HepG2 (cell line): ENCODE measurements at regions not wholly inside any gene's neighbourhood (a gene's known extent, or its start where the extent isn't known, plus 50 kb on each side); places are given as distances from the start of the nearest gene placed in this dataset.

Experiments
- ATAC-seq: fragments of 200-7000 bp; cut with Tn5 transposase; 3 replicates; pipeline ENCODE4 v1.9.1; 2020; ENCODE audit warnings: mild to moderate bottlenecking, moderate library complexity
- BruUV-seq: library from RNA; stranded (reverse); fragments of 400-500 nt; replicated peaks from 2 replicates; lab custom pipeline; 2021; lab: Mats Ljungman, UMichigan
- CTCF ChIA-PET: fragments of 300-600 bp; formaldehyde crosslinking; extraction: SDS; loops from one replicate; lab custom pipeline; 2021; ENCODE audit warnings: low total read pairs, inconsistent platforms, low intra/inter-chr PET ratio; lab: Yijun Ruan, JAX
- POLR2A ChIA-PET: fragments of 350-600 bp; sonication (Branson Sonifier 250); formaldehyde crosslinking; loops from one replicate; lab custom pipeline; 2020; ENCODE audit warnings: antibody characterized with exemption, inconsistent platforms; lab: Yijun Ruan, JAX
- DNase-seq: peaks from one replicate; pipeline ENCODE4 v3.0.0-alpha.2; 2015; ENCODE audit warnings: low spot score
- FAIRE-seq: peaks from 3 replicates; lab custom pipeline; 2011; peaks lifted over from hg19 to GRCh38; lab: Jason Lieb, UNC
- H2AFZ ChIP-seq: one replicate; pipeline ENCODE4 v1.6.1; 2011; ENCODE audit warnings: low read length, inconsistent platforms
- H3K27ac ChIP-seq: fragments of 300-600 bp; 3 replicates; pipeline ENCODE4 v1.8.0; 2011; ENCODE audit warnings: mixed run types, mild to moderate bottlenecking, mixed read lengths, low read length, inconsistent platforms; ENCODE audit not compliant: insufficient read depth; ENCODE audit errors: extremely low read length
- H3K27me3 ChIP-seq, 2 experiments: fragments of 200-600 bp in 1 of 2; 2 replicates in 1 of 2; 3 replicates in 1 of 2; pipeline versions ENCODE4 v1.6.0 to v1.8.0; 2011; ENCODE audit warnings: low read length in 2 of 2, mild to moderate bottlenecking in 2 of 2, moderate library complexity in 2 of 2, inconsistent platforms in 1 of 2; ENCODE audit not compliant: insufficient read depth in 2 of 2, control insufficient read depth in 1 of 2
- H3K36me3 ChIP-seq, 2 experiments: fragments of 200-600 bp in 1 of 2; replicated peaks in 1 of 2; 2 replicates in 1 of 2; 3 replicates in 1 of 2; pipeline versions ENCODE4 v1.5.1 to v1.8.0; 2011; ENCODE audit warnings: low read length in 2 of 2, inconsistent platforms in 1 of 2; ENCODE audit not compliant: insufficient read depth in 2 of 2, control insufficient read depth in 1 of 2
- H3K4me1 ChIP-seq: 2 replicates; pipeline ENCODE4 v1.5.1; 2012; ENCODE audit warnings: low read length, inconsistent platforms; ENCODE audit not compliant: insufficient read depth
- H3K4me2 ChIP-seq: 2 replicates; pipeline ENCODE4 v1.6.0; 2011; ENCODE audit warnings: low read depth, low read length, inconsistent platforms
- H3K4me3 ChIP-seq, 3 experiments: fragments of 200-600 bp in 1 of 3; sonication (generic), shearing (Covaris generic) in 1 of 3; replicated peaks in 1 of 3; 2 replicates each; pipeline ENCODE4 v1.5.1; 2011 to 2016; ENCODE audit warnings: low read length in 3 of 3, inconsistent platforms in 2 of 3, low read depth in 2 of 3, mild to moderate bottlenecking in 2 of 3, control low read depth in 1 of 3, mixed read lengths in 1 of 3; ENCODE audit not compliant: insufficient read depth in 1 of 3
- H3K79me2 ChIP-seq: one replicate; pipeline ENCODE4 v1.6.1; 2011; ENCODE audit warnings: low read length, inconsistent platforms; ENCODE audit not compliant: insufficient read depth
- H3K9ac ChIP-seq: 2 replicates; pipeline ENCODE4 v1.6.0; 2011; ENCODE audit warnings: mild to moderate bottlenecking, low read depth, low read length, inconsistent platforms; ENCODE audit not compliant: insufficient read depth
- H3K9me3 ChIP-seq: 2 replicates; pipeline ENCODE4 v1.5.1; 2012; ENCODE audit warnings: mild to moderate bottlenecking, low read length
- H4K20me1 ChIP-seq: 2 replicates; pipeline ENCODE4 v1.6.0; 2011; ENCODE audit warnings: inconsistent platforms, mild to moderate bottlenecking, low read length, moderate library complexity; ENCODE audit not compliant: insufficient read depth
- ATF7 ChIP-seq, 2 experiments: fragments of 450-650 bp in 1 of 2; sonication (generic) in 1 of 2; formaldehyde crosslinking in 1 of 2; IDR thresholded peaks; 2 replicates each; pipeline versions ENCODE4 v1.4.0 to v1.6.1; 2016 to 2020; ENCODE audit warnings: antibody characterized with exemption in 1 of 2, mild to moderate bottlenecking in 1 of 2, missing genetic modification reagents in 1 of 2
- NFKB2 ChIP-seq: sonication (generic); formaldehyde crosslinking; IDR thresholded peaks from 2 replicates; pipeline ENCODE4 v1.4.0; 2020; ENCODE audit warnings: missing genetic modification reagents, borderline replicate concordance
- SMC3 ChIP-seq: IDR thresholded peaks from 2 replicates; pipeline ENCODE4 v1.6.1; 2011; ENCODE audit warnings: low read length, improper control_type of control experiment
- ZMYM4 ChIP-seq: sonication (generic); formaldehyde crosslinking; IDR thresholded peaks from 2 replicates; pipeline ENCODE4 v1.8.1; 2023; ENCODE audit warnings: mild to moderate bottlenecking, missing genetic modification reagents
- ZNF460 ChIP-seq: sonication (generic); formaldehyde crosslinking; IDR thresholded peaks from 2 replicates; pipeline ENCODE4 v1.5.1; 2020; ENCODE audit warnings: missing genetic modification reagents, mild to moderate bottlenecking, borderline replicate concordance
- WGBS: methylation state at CpG from one replicate; pipeline ENCODE4 v1.1.6; 2017; ENCODE audit warnings: low lambda C conversion rate; 5-methylcytosine and 5-hydroxymethylcytosine counted together
- in situ Hi-C: cut with HindIII; loops from 2 replicates; pipeline ENCODE4 v1.10.0; 2017; ENCODE audit warnings: low pct_unique_long_range_greater_than_20kb; ENCODE audit not compliant: extremely low pct_ligation_motif_present
- intact Hi-C: fragments of 100-400 bp; cut with micrococcal nuclease; formaldehyde crosslinking; loops from one replicate; pipeline ENCODE4 v1.10.0; 2022; ENCODE audit not compliant: unreplicated experiment
- TF ChIP-seq, protein P1 (sequence below): sonication (generic); formaldehyde crosslinking; IDR thresholded peaks from 2 replicates; pipeline ENCODE4 v1.8.1; 2022; ENCODE audit warnings: low read depth, mild to moderate bottlenecking, missing genetic modification reagents
- TF ChIP-seq, protein P2 (sequence below): sonication (generic); formaldehyde crosslinking; IDR thresholded peaks from 2 replicates; pipeline ENCODE4 v1.5.0; 2020; ENCODE audit warnings: mild to moderate bottlenecking, missing genetic modification reagents, moderate library complexity

DNA sequence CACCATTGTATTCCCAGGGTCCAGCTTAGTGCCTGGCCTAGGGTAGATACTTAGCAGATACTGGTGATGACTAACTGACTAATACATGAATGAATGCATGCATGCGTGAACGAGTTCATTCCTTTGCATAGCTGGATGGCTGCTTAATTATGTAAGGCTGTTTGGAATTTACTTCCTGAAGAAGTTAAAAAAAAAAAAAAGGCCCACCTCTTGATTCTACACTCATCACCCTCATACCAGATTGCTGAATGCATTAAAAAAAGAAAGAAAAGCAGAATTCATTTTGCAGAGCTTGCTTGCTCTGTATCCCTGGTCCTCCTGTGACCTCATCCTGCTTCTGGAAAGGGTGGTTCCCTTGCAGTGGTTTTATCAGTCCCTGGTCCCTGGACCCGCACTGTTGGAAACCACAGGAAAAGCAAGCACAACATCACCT, 277.6 kb upstream of the CFAP20DC start:
- H3K9ac ChIP-seq, result no peak overlapping the region
- no peak overlapping the region for H3K4me3 ChIP-seq
- H3K27me3 ChIP-seq, result no peaks in the 10 kb centered on the region
- DNase-seq (no peak), FAIRE-seq (no peak), ATAC-seq (no peak)
- H3K79me2 ChIP-seq, result no peaks in the 10 kb centered on the region
- BruUV-seq, result no TSS peak
- POLR2A ChIA-PET, result no interaction called here
- CTCF ChIA-PET, result no interaction called here
- no peak overlapping the region for H3K27ac ChIP-seq
- no peaks in the 10 kb centered on the region for H3K4me1 ChIP-seq
- TF ChIP-seq NFKB2 (CRISPR knock-in tag), result no peak
- no peak for TF ChIP-seq ZMYM4 (CRISPR knock-in tag)
- 61% methylated on average over 3 of the region's 3 CpGs for WGBS
- H3K36me3 ChIP-seq, result no peaks in the 10 kb centered on the region
- intact Hi-C loops (no loop called here), in situ Hi-C loops (no loop called here)
- no peak overlapping the region for H2AFZ ChIP-seq
- H3K4me2 ChIP-seq, result no peak overlapping the region
- no peaks in the 10 kb centered on the region for H3K9me3 ChIP-seq
- no peaks in the 10 kb centered on the region for H4K20me1 ChIP-seq

- H4K20me1 ChIP-seq, result no peaks in the 10 kb centered on the region
- H3K4me3 ChIP-seq, result no peak overlapping the region
- H3K9me3 ChIP-seq, result no peaks in the 10 kb centered on the region
- H2AFZ ChIP-seq, result no peak overlapping the region
- no peak overlapping the region for H3K27ac ChIP-seq
- CTCF ChIA-PET, result no interaction called here
- intact Hi-C loops (no loop called here), in situ Hi-C loops (no loop called here)
- WGBS, result 32% methylated on average over 6 of the region's 6 CpGs
- FAIRE-seq (no peak), DNase-seq (peak; percentile 2), ATAC-seq (peak; percentile 34; the same call in 1 of the 3 replicates)
- H3K9ac ChIP-seq, result no peak overlapping the region
- no peak overlapping the region for H3K4me2 ChIP-seq
- POLR2A ChIA-PET, result no interaction called here
- BruUV-seq, result no TSS peak
- H3K4me1 ChIP-seq, result no peaks in the 10 kb centered on the region
- TF ChIP-seq, protein P1, sequence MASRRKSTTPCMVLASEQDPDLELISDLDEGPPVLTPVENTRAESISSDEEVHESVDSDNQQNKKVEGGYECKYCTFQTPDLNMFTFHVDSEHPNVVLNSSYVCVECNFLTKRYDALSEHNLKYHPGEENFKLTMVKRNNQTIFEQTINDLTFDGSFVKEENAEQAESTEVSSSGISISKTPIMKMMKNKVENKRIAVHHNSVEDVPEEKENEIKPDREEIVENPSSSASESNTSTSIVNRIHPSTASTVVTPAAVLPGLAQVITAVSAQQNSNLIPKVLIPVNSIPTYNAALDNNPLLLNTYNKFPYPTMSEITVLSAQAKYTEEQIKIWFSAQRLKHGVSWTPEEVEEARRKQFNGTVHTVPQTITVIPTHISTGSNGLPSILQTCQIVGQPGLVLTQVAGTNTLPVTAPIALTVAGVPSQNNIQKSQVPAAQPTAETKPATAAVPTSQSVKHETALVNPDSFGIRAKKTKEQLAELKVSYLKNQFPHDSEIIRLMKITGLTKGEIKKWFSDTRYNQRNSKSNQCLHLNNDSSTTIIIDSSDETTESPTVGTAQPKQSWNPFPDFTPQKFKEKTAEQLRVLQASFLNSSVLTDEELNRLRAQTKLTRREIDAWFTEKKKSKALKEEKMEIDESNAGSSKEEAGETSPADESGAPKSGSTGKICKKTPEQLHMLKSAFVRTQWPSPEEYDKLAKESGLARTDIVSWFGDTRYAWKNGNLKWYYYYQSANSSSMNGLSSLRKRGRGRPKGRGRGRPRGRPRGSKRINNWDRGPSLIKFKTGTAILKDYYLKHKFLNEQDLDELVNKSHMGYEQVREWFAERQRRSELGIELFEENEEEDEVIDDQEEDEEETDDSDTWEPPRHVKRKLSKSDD (CRISPR knock-in tag), result no peak
- TF ChIP-seq ATF7 (IDR thresholded peaks at IDR 0.05) (0 out of 2 replicates have a peak, but pooled peaks have one; percentile 27), ATF7 (CRISPR knock-in tag; IDR thresholded peaks at IDR 0.05) (no peak), SMC3 (peak; percentile 21; the same call in 1 of the 2 replicates), ZNF460 (CRISPR knock-in tag) (no peak)
- TF ChIP-seq, protein P2, sequence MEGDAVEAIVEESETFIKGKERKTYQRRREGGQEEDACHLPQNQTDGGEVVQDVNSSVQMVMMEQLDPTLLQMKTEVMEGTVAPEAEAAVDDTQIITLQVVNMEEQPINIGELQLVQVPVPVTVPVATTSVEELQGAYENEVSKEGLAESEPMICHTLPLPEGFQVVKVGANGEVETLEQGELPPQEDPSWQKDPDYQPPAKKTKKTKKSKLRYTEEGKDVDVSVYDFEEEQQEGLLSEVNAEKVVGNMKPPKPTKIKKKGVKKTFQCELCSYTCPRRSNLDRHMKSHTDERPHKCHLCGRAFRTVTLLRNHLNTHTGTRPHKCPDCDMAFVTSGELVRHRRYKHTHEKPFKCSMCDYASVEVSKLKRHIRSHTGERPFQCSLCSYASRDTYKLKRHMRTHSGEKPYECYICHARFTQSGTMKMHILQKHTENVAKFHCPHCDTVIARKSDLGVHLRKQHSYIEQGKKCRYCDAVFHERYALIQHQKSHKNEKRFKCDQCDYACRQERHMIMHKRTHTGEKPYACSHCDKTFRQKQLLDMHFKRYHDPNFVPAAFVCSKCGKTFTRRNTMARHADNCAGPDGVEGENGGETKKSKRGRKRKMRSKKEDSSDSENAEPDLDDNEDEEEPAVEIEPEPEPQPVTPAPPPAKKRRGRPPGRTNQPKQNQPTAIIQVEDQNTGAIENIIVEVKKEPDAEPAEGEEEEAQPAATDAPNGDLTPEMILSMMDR, result peak; percentile 48
- no peaks in the 10 kb centered on the region for H3K79me2 ChIP-seq
- H3K27me3 ChIP-seq, result no peaks in the 10 kb centered on the region
- H3K36me3 ChIP-seq, result no peaks in the 10 kb centered on the region
Observed at GRCh38 chr3:59326246-59327024, 276.6 kb upstream of the CFAP20DC start.
